Testis (tissue), 2 donors: ENCODE measurements at regions not wholly inside any gene's neighbourhood (a gene's known extent, or its start where the extent isn't known, plus 50 kb on each side); places are given as distances from the start of the nearest gene placed in this dataset.

Source experiments
- DNase-seq: peaks from one replicate; pipeline ENCODE4 v3.0.0-alpha.2; 2019
- H3K27ac ChIP-seq, 2 donors: fragments of 200-600 bp; sonication (generic); one replicate each; pipeline ENCODE4 v1.5.1; 2019
- H3K27me3 ChIP-seq: fragments of 200-600 bp; sonication (generic); one replicate; pipeline ENCODE4 v1.5.1; 2019
- H3K36me3 ChIP-seq: fragments of 200-600 bp; sonication (generic); one replicate; pipeline ENCODE4 v1.5.1; 2017; ENCODE audit warnings: low read depth; ENCODE audit errors: missing control alignments
- H3K4me1 ChIP-seq: fragments of 200-600 bp; sonication (generic); one replicate; pipeline ENCODE4 v1.5.1; 2019
- H3K4me3 ChIP-seq, 2 donors: fragments of 200-600 bp; sonication (generic); one replicate each; pipeline ENCODE4 v1.5.1; 2017 to 2019
- H3K9me3 ChIP-seq: fragments of 200-600 bp; sonication (generic); one replicate; pipeline ENCODE4 v1.5.1; 2017
- POLR2A ChIP-seq: fragments of 450-650 bp; IDR thresholded peaks from one replicate; pipeline ENCODE4 v1.6.1; 2017; ENCODE audit warnings: antibody characterized with exemption, mild to moderate bottlenecking, moderate library complexity
- WGBS, 2 donors: methylation state at CpG; one replicate each; pipeline ENCODE4 v1.1.5; 2018; 5-methylcytosine and 5-hydroxymethylcytosine counted together
- intact Hi-C: fragments of 100-400 bp; cut with DNase I; formaldehyde crosslinking; loops from one replicate; pipeline ENCODE4 v1.15.1; 2023; ENCODE audit warnings: low total_unique reads
- TF ChIP-seq, protein P1 (sequence below), 3 experiments: fragments of 450-650 bp in 2 of 3; fragments of 200-600 bp in 1 of 3; sonication (generic) in 1 of 3; IDR thresholded peaks; one replicate each; pipeline ENCODE4 v1.5.1; 2016 to 2019; ENCODE audit warnings: antibody characterized with exemption in 3 of 3, mild to moderate bottlenecking in 2 of 3, moderate library complexity in 1 of 3

DNA sequence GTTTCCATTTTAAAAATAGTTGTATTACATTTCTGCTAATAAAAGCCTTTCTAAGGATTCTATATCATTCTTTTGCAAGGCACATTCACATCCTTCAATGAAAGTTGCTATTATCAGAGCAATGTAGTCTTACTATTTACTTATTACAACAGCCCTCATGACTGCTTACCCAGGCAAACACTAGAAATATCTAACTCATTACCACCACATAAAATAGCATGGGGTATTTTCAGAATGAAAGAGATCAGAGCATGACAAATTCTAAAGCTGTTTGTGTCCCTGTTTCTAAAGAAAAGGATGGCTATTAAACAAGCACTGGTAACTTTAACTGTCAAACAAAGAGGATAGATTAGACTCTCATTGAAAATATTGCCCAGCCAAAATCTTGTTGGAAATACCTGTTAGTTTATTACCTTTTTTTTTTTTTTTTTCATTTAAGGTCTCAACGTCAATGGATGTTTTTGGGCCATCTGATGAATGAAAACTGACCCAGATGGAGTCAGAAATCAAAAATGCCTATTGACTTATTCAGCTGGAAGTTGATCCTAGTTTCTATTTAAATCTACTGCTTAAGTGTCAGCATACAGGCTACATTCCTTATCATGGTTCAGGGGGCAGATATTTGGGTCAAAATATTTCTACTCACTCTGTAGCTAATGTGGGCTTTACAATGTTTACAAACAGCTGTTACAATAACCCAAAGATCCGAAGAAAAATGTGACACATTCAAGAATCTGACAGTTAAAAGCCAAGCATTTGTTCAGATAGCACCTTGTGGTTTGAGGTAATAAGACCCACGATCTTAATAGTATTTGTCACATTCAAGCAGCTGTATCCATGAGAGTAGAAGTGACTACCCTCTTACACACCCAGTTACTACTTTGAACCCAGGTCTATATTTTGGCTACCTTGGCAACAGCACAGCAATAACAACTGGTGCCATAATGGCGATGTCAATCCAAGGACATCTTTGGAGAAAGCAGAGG, 554.8 kb upstream of the MEF2C start:
- DNase-seq = no peak
- 63 to 69% methylated on average over 4 of the region's 4 CpGs for WGBS, 2 donors
- H3K9me3 ChIP-seq = no peaks in the 10 kb centered on the region
- H3K4me3 ChIP-seq = no peak overlapping the region
- no peaks in the 10 kb centered on the region for H3K4me1 ChIP-seq
- no peak overlapping the region for H3K27ac ChIP-seq
- H3K36me3 ChIP-seq = no peaks in the 10 kb centered on the region
- no peak for TF ChIP-seq POLR2A
- TF ChIP-seq, protein P1, sequence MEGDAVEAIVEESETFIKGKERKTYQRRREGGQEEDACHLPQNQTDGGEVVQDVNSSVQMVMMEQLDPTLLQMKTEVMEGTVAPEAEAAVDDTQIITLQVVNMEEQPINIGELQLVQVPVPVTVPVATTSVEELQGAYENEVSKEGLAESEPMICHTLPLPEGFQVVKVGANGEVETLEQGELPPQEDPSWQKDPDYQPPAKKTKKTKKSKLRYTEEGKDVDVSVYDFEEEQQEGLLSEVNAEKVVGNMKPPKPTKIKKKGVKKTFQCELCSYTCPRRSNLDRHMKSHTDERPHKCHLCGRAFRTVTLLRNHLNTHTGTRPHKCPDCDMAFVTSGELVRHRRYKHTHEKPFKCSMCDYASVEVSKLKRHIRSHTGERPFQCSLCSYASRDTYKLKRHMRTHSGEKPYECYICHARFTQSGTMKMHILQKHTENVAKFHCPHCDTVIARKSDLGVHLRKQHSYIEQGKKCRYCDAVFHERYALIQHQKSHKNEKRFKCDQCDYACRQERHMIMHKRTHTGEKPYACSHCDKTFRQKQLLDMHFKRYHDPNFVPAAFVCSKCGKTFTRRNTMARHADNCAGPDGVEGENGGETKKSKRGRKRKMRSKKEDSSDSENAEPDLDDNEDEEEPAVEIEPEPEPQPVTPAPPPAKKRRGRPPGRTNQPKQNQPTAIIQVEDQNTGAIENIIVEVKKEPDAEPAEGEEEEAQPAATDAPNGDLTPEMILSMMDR (IDR thresholded peaks at IDR 0.05) = no peak
- intact Hi-C loops = no loop called here
- H3K27me3 ChIP-seq = no peaks in the 10 kb centered on the region

DNA sequence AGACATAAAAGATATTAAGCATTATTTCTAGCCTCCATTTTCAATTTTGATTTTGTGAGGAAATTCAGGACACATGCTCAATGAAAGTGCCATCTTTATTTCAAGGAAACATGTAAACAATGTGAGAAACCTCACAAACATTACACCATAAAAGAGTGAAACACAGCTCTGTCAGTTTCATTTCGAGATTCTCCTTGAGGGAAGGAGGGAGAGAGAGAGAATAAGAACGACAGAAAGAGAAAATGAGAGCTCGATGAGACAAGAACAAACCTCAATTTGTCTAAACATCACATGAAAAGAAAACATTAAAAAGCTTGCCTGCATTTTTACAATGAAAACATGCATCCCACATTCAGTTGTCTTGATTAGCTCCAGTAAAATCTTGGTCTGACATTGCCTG, 553.5 kb upstream of the MEF2C start:
- no peak for DNase-seq
- 73 to 74% methylated on average over 3 of the region's 3 CpGs for WGBS, 2 donors

DNA sequence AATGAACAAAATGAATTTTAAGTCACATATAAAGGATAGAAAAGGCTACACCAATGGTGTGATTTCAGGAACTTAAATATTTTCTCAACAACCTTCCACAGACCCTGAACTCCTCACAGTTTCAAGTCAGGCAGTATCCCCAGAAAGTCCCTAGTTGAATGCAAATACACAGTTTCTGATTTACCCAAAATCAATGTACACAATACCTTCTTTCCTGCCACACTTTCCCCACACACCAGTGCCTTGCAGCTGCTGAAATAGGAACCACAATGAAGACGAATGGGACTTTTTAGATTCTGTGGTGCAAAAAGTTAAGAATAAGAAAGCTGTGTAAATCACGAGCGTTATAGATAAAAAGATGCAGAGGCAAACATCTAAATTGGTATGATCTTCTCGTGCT, 552.4 kb upstream of the MEF2C start:
- Histone ChIP-seq H3K9me3 (no peaks in the 10 kb centered on the region), H3K4me3 (no peak overlapping the region), H3K4me1 (no peaks in the 10 kb centered on the region), H3K27me3 (no peaks in the 10 kb centered on the region), H3K27ac (no peak overlapping the region), H3K36me3 (no peaks in the 10 kb centered on the region)
- TF ChIP-seq, protein P1 (IDR thresholded peaks at IDR 0.05) = no peak
- TF ChIP-seq POLR2A = no peak
- intact Hi-C loops = no loop called here
- DNase-seq = no peak
- 82% methylated on average over 4 of the region's 4 CpGs for WGBS, 2 donors

More for the DNA sequence above, 553.5 kb upstream of the MEF2C start:
- no peaks in the 10 kb centered on the region for H3K4me1 ChIP-seq
- intact Hi-C loops = no loop called here
- H3K4me3 ChIP-seq = no peak overlapping the region
- H3K27ac ChIP-seq = no peak overlapping the region
- H3K36me3 ChIP-seq = no peaks in the 10 kb centered on the region
- H3K27me3 ChIP-seq = no peaks in the 10 kb centered on the region
- H3K9me3 ChIP-seq = no peaks in the 10 kb centered on the region
- TF ChIP-seq POLR2A = no peak
- TF ChIP-seq, protein P1 (IDR thresholded peaks at IDR 0.05) = no peak

DNA sequence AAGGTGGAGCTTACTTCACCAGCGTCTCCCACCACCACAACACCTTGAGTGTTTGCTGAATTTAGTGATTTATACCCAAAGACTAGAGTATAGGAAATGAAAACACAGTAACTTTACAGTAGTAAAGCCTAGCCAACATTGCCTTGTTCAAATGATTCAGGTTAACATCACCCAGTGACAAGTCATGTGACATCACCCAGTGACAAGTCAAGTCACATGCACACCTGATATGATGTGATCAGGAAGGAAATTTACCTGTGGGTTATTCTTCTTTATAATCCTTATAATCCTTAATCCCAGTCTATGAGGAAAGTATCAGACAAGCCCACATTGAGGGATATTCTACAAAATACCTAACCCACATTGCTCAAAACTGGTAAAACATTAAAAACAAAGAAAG, 545.6 kb upstream of the MEF2C start:
- TF ChIP-seq, protein P1 (IDR thresholded peaks at IDR 0.05) = no peak
- TF ChIP-seq POLR2A = no peak
- no peak overlapping the region for H3K27ac ChIP-seq
- no peak overlapping the region for H3K4me3 ChIP-seq
- no peaks in the 10 kb centered on the region for H3K36me3 ChIP-seq
- 90 to 94% methylated on average over 1 of the region's 1 CpG for WGBS, 2 donors
- H3K27me3 ChIP-seq = no peaks in the 10 kb centered on the region
- H3K4me1 ChIP-seq = no peaks in the 10 kb centered on the region
- H3K9me3 ChIP-seq = no peaks in the 10 kb centered on the region
- DNase-seq = no peak
- intact Hi-C loops = no loop called here

DNA sequence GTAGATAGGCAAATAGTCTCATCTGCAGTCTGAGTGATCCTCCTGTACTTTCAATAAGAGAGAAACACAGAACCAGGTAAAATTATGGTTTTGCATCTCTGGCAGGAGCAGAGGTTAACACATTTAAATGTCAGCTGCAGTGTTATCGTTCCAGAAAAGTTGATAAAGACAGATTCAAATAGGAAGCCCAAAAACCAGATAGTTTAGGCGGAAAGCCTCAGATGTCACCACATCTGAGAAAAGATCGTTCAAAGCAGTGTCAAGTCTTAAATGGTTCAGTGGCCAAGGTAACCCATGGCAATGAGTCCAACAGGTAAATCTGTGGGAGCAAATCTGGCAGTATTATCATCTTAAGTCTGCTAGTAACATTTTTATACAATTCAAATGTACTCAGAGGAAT, 542.1 kb upstream of the MEF2C start:
- no peak for DNase-seq
- TF ChIP-seq POLR2A = no peak
- Histone ChIP-seq H3K36me3 (no peaks in the 10 kb centered on the region), H3K4me3 (no peak overlapping the region), H3K4me1 (no peaks in the 10 kb centered on the region), H3K27me3 (no peaks in the 10 kb centered on the region), H3K9me3 (no peaks in the 10 kb centered on the region), H3K27ac (no peak overlapping the region)
- intact Hi-C loops = no loop called here
- WGBS, 2 donors = 66 to 68% methylated on average over 3 of the region's 3 CpGs
